ENCODE measurements at regions not wholly inside any gene's neighbourhood (a gene's known extent, or its start where the extent isn't known, plus 50 kb on each side); places are given as distances from the start of the nearest gene placed in this dataset.

- ChIA-PET CTCF (no interaction called here), POLR2A (no interaction called here)
- Histone ChIP-seq H3K9me3 (ENCODE audit: control insufficient read depth, insufficient read depth, low read depth, low read length) (no peaks in the 10 kb centered on the region), H3K36me3 (ENCODE audit: control insufficient read depth in 2 of 2, insufficient read depth in 1 of 2, low read length in 2 of 2) (no peaks in the 10 kb centered on the region), H3K4me3 (ENCODE audit: low read depth, low read length) (no peak overlapping the region), H3K27ac (ENCODE audit: extremely low read depth, low read depth, low read length) (no peak overlapping the region), H3K4me1 (ENCODE audit: control insufficient read depth, insufficient read depth, low read length) (no peaks in the 10 kb centered on the region)
- TF ChIP-seq ZNF148 (tag by site-specific recombination; IDR thresholded peaks at IDR 0.05; ENCODE audit: borderline replicate concordance) (no peak), WT1 (tag by site-specific recombination; IDR thresholded peaks at IDR 0.05) (no peak), OSR2 (tag by site-specific recombination; IDR thresholded peaks at IDR 0.05) (no peak), ZNF639 (tag by site-specific recombination; IDR thresholded peaks at IDR 0.05) (no peak), ZBTB7A (tag by site-specific recombination; IDR thresholded peaks at IDR 0.05; ENCODE audit: low read depth) (no peak), ZNF404 (tag by site-specific recombination; IDR thresholded peaks at IDR 0.05) (no peak), ZNF394 (tag by site-specific recombination; IDR thresholded peaks at IDR 0.05; ENCODE audit: borderline replicate concordance) (no peak), ZNF335 (tag by site-specific recombination; conservative IDR thresholded peaks at IDR 0.05) (no peak), KLF17 (tag by site-specific recombination; IDR thresholded peaks at IDR 0.05) (no peak), ZIC2 (tag by site-specific recombination; IDR thresholded peaks at IDR 0.05) (no peak), ZNF510 (tag by site-specific recombination; IDR thresholded peaks at IDR 0.05; ENCODE audit: insufficient replicate concordance) (no peak), ZNF341 (tag by site-specific recombination; IDR thresholded peaks at IDR 0.05; ENCODE audit: low read depth) (no peak), ZEB2 (tag by site-specific recombination; IDR thresholded peaks at IDR 0.05) (no peak), ZBTB44 (tag by site-specific recombination; IDR thresholded peaks at IDR 0.05) (no peak), ZSCAN18 (tag by site-specific recombination; IDR thresholded peaks at IDR 0.05) (no peak), ZNF544 (tag by site-specific recombination; IDR thresholded peaks at IDR 0.05) (no peak), ZNF266 (tag by site-specific recombination; IDR thresholded peaks at IDR 0.05; ENCODE audit: low read depth) (no peak), ZNF211 (tag by site-specific recombination; IDR thresholded peaks at IDR 0.05; ENCODE audit: low read depth) (no peak), ZNF19 (tag by site-specific recombination; IDR thresholded peaks at IDR 0.05; ENCODE audit: low read depth) (no peak)
Observed at GRCh38 chr3:95343228-95343627, 1280.4 kb downstream of the NSUN3 start.

Measured in HEK293 (cell line).